HG03439 (cell line): ENCODE measurements at regions not wholly inside any gene's neighbourhood (a gene's known extent, or its start where the extent isn't known, plus 50 kb on each side); places are given as distances from the start of the nearest gene placed in this dataset.
A peak's percentile ranks its signal among the peaks of the same experiment; 100 is the strongest.

Source experiments
- ATAC-seq: cut with Tn5 transposase; IDR thresholded peaks from one replicate; pipeline ENCODE4 v1.9.1; 2021; ENCODE audit warnings: mild to moderate bottlenecking, moderate library complexity; ENCODE audit not compliant: unreplicated experiment

DNA sequence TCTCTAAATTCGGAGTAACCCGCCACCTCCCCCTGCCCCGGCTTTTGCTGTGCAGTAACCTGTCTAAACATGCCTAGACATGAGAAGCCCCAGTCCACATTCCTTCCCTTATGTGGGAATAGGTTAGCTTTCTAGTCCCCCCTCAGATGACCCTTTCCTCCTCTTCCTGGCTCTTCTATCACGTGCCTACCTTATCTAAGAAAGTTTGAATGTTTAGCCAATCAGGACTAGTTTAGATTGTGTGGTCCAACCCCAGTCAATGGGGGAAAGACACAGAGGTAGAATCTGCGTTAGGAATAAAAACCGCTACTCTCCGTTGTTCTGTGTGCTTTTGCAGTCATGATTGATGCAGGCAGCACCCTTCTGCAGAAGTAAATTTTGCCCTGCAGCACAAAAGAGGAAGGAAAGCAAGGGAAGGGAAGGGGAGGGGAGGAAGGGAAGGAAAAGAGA lies 69.0 kb upstream of the CD93 start:
- ATAC-seq, result no peak

DNA sequence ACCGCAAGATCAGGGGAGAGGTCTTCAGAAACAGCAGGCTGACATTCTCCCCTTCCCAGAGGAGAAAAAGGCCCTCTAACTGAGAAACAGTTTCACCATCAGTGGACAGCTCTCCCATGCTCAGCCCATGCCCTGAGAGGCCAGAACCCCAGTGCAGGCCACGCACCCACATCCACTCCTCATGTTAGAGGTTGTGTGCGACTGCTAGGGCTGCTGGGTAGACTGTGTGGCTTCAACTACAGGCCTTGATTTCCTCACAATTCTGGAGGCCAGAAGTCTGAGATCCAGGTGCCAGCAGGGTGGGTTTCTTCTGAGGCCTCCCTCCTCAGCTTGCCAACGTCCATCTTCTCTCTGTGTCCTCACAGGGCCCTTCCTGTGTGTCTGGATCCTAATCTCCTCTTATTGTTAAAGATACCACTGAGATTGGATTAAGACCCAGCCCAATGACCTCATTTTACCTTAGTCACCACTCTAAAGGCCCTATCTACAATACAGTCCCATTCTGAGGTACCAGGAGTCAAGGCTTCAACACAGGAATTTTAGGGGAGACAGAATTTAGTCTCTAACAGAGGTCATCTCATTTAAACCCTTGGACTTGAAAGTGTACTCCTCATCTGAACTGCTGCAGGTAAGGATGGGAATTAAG lies 67.7 kb upstream of the CD93 start:
- no peak for ATAC-seq

DNA sequence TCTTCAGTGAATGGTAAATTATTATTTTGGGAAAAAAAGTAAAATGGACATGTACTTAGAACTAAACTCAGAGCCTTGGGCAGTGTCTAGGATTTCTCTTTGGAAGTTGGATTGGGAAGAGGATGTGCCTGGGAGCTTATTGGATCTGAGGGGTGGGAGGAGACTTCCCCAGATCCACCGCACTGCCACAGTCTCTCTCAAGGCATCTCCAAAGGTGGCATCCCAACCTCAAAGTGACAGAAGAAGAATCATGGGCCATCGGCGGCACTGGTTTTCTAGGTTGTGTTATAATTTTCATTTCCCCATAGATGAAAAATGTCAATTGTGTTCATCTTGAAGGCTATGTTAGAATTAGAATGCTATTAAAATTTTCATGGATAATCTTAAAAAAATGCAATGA lies 66.8 kb upstream of the CD93 start:
- ATAC-seq, result no peak

DNA sequence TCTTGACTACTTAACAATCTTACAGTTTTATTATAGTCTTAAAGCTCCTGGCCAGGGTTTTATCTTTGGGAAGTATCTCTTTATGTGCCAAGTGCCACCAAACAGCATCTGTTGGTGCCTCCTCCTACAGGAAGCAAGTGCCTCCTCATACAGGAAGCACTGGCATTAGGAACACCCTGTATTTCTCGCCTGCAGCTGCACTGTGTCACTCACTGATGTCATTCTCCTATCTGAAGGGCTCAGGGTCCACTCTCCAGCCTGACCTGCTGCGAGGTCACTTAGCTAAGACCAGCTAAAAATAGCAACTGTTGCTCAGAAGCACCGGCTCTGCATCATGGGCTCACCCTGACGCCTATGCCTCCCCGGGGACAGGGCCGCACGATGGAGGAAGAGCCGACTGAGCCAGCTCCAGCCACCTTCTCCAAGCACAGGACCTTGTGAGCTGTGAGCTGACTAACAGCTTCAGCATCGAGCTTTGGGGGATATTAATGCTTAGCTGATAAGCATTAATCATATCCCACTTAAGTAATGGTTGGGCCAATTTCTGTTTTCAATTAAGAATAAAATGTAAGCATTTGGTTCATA lies 66.3 kb upstream of the CD93 start:
- no peak for ATAC-seq

GRCh38 chr20:23151885-23152284 lies 65.8 kb upstream of the CD93 start:
- no peak for ATAC-seq

DNA sequence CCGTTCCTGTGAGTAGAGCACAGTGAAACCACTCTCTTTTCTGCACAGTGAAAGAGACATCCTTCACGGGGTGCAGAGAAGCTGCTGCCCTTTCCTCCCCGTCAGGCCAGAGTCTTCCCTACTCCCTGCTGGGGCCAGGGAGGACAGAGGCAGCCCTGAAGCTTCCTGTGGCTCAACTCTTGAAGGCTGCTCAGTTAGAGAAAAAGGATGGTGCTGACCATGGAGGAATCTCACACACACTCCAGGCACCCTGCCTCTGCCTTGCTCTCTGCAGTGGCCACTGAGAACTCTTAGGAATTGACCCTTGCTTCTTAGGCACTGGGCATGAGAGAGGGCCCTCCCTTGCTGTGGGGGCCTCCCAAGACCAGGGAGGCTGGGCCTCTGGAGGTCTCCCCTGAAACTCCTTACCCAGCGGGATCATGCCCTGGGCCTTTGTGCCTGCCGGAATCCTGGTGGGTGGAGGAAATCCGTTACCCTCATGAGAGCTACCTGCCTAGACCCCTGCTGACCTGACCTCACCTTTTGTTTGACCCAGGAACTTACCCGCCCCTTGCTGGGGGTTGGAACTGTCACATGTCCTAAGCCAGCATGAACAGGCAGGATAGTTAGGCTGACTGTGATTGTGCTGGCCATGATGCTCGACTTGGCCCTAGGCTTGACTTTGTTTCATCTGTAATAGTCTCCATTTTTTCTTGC lies 65.0 kb upstream of the CD93 start:
- no peak for ATAC-seq

DNA sequence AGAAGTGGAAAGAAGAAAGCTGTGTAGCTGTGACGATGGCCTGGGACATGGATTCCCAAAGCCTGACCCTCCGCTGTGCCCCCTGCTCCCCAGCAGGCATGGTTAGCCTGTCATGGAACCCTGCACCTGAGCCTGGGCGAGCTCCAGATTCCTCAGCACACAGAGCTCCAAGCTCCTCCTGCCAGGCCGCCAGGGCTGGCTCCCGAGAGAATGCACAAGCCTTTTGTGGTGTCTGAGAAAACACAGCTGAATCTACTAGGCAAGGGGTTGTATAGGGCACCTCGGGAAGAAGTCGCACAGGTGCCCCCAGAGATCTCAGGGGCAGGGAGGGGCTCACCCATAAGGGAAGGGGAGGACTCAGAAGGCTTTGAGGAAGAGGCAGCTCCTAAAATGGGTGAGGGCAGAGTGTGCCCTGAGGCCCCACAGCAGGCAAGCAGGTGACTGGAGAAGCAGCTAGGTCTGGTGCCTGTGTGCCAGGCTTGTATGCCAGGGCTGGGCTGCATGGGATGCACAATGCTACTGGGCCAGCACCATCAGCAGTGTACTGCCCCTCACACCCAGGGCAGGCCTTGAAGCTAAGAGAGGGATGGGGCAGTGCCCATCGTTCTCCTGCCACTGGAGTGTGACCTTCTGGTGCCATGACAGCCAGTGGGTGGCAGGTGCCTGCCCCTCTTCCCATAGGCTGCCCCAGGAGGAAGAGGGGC lies 64.3 kb upstream of the CD93 start:
- no peak for ATAC-seq

DNA sequence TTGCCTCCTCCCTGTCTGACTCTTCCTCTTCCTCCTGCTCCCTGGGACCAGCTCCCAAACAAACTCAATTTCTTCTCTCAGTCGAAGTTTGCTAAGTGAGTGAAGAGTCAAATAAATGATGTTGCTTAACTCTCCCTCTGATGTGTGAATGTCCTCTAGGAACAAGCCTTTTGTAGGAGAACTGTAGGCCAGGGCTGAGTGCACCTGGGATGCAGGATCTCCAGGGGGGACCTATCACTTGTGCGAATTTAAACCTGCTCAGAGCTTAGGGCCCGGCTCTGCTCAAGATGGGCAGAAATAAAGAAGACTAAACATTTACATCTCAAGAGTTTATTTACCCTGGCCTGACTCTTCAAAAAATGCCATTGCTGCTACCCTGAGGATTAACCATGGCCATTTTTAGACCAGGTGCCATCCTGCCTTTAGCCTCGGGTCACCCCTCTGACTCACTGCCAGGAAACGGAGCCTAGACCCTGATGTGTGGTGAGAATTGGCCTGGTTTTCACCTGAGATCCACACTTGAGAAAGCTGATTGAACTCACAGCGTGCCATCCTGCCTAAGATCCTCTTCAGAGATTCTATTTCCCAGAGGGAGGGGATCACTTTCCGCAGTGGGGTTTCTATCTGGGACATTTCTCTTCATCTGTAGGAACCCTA lies 63.6 kb upstream of the CD93 start:
- ATAC-seq, result no peak

DNA sequence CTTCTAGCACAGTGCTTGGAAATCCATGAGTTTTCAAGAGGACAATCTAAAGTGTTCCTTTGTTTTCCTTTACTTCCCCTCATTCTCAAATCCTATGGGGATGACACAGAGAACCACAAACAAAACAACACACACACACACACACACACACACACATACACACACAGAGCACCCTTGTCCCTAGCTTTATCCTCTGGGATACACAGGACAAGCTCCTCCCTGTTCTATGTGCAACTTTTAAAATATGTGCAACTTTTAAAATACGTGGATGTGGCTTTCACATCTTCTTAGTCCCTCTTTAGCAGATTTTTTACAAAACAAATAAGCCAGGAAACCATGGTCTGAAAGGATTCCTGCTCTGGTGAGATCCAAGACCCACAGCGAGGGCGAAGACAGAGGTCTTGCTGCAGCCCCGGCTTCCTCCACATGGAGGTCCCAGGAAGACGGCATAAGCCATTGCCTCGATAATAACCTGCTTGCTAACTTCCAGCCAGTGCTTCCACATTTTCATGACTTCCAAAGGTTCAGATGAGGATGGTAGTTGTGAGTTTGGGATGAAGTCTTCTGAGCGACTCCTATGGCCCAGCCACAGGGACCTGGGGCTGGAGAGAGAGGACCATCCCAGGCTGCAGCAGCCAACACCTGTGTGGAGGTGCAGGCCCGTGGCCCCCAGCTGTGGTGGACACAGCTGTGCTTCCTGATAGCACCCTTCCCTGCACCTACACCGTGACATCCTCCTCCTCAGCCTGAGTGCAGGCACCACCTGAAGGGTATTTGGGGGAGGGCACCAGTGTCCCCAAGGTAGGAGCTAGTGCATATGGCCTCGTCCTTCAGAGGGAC lies 62.8 kb upstream of the CD93 start:
- ATAC-seq, result no peak

GRCh38 chr20:23147964-23148730 lies 62.0 kb upstream of the CD93 start:
- peak; percentile 60 for ATAC-seq

GRCh38 chr20:23147647-23147963 lies 61.5 kb upstream of the CD93 start:
- no peak for ATAC-seq

DNA sequence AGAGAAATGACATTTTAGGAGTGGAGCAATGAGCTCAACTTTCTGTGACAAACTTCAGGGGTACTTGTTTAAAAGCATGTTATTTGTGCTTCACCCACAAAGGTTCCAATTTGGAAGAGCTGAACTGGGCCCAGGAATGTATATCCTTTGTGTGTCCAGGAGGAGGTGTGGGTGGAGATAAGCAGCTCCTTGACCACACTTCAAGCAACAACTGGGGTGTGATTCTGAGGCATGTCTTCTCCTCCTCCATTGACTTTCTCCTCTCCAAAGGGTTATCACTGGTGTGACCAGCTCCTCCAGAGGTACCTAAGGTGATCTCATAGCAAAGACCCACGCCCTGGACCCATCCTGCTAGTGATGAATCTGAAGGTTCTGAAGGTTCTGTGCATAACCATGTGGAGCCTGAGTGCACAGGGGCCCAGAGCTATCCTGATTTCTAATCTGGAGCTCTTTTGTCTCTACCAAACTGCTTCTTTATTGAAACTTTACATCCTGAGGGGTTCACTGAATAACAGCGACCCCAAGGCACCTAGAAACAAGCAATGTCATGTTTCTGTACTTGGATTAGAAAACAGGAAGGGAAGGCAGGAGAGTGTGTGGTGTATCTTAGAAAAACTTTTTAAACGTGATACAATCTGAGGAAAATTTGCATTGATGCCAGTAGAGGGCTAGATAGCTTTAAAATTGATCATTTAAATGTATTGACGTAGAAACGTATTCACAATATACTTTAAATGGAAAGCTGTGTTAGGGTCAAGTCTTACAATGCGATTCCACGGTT lies 60.9 kb upstream of the CD93 start:
- ATAC-seq, result no peak

- no peak for ATAC-seq
Measured at GRCh38 chr20:23146181-23146580, 60.1 kb upstream of the CD93 start.

GRCh38 chr20:23145281-23145700 lies 59.2 kb upstream of the CD93 start:
- ATAC-seq, result no peak

DNA sequence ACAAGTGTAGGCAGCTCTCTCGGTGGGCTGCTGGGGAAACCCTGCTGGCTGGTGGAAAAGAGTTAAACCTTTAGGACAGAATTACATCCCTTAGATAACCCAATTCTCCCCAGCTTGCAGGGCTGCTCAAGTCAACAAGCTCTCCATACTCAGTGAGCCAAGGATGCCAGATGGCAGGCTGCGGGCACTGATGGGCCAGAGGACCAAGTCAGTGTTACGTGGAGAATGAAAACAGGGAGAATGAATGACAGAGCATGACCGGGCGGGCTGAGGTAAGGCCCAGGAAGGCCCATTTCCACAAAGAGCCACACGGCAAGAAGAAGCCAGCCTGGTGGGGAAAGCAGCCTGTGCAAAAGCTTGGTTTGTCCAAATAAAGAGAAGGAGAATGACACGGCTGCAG lies 58.7 kb upstream of the CD93 start:
- no peak for ATAC-seq

- no peak for ATAC-seq
Measured at GRCh38 chr20:23143986-23144690, 58.0 kb upstream of the CD93 start.

DNA sequence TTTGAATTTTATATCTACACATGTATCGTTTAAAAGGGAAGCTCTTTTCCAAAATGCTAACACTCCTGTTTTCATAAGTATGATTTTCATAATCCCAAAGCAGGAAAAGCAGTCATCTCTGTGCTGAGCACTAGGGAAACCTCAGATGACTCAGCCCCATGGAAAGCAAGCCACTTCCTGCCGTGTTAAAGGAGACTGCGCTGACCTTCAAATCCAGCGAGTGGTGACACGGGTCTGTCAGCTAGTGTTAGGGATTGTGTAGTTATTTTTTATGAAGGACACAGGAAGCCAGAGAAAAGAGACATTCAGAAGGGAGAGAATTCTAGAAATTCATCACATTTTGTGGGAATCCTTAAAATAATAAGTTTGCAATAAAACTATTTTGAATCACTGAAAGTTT lies 57.0 kb upstream of the CD93 start:
- no peak for ATAC-seq
